ENCODE measurements at regions not wholly inside any gene's neighbourhood (a gene's known extent, or its start where the extent isn't known, plus 50 kb on each side); places are given as distances from the start of the nearest gene placed in this dataset.

GRCh38 chr21:33972539-33972938 lies 56.9 kb upstream of the ATP5PO start:
- DNase-seq (ENCODE audit: low spot score), result no peak
- no peak for TF ChIP-seq FOXA1 (IDR thresholded peaks at IDR 0.05)
- TF ChIP-seq GABPA (IDR thresholded peaks at IDR 0.05 in 1 of 2, conservative IDR thresholded peaks at IDR 0.05 in 1 of 2), result no peak
- no peak for TF ChIP-seq NR2F2 (IDR thresholded peaks at IDR 0.05)
- TF ChIP-seq RAD21 (IDR thresholded peaks at IDR 0.05), result no peak
- TF ChIP-seq FOXA2 (IDR thresholded peaks at IDR 0.05), result no peak
- no peak for TF ChIP-seq MAX (IDR thresholded peaks at IDR 0.05)
- TF ChIP-seq REST (IDR thresholded peaks at IDR 0.05), result no peak
- no peak overlapping the region for H3K4me3 ChIP-seq (ENCODE audit: low read depth in 1 of 3, low read length in 3 of 3)
- H3K27ac ChIP-seq (ENCODE audit: low read depth in 1 of 2, low read length in 2 of 2), result no peak overlapping the region
- no peaks in the 10 kb centered on the region for H3K27me3 ChIP-seq (ENCODE audit: control insufficient read depth in 4 of 4, insufficient read depth in 4 of 4, low read length in 3 of 4)
- H3K4me1 ChIP-seq (ENCODE audit: control insufficient read depth in 4 of 4, insufficient read depth in 4 of 4, low read length in 3 of 4), result peaks cover 0 to 13% (median 7%) of the 10 kb centered on the region in 4 donors
- H3K9ac ChIP-seq (ENCODE audit: low read depth in 1 of 2, low read length in 2 of 2), result no peak overlapping the region
- no peaks in the 10 kb centered on the region for H3K9me3 ChIP-seq (ENCODE audit: control insufficient read depth in 4 of 4, low read length in 3 of 4)
- WGBS, result 89% methylated on average over 5 of the region's 5 CpGs
- H3K36me3 ChIP-seq (ENCODE audit: control insufficient read depth in 4 of 4, insufficient read depth in 3 of 4, low read depth in 1 of 4, low read length in 3 of 4), result no peaks in the 10 kb centered on the region

- H3K36me3 ChIP-seq (ENCODE audit: control insufficient read depth in 4 of 4, insufficient read depth in 3 of 4, low read depth in 1 of 4, low read length in 3 of 4), result no peaks in the 10 kb centered on the region
- 79% methylated on average over 7 of the region's 7 CpGs for WGBS
- no peak for DNase-seq (ENCODE audit: low spot score)
- no peak overlapping the region for H3K4me3 ChIP-seq (ENCODE audit: low read depth in 1 of 3, low read length in 3 of 3)
- no peak overlapping the region for H3K9ac ChIP-seq (ENCODE audit: low read depth in 1 of 2, low read length in 2 of 2)
- H3K27me3 ChIP-seq (ENCODE audit: control insufficient read depth in 4 of 4, insufficient read depth in 4 of 4, low read length in 3 of 4), result no peaks in the 10 kb centered on the region
- H3K27ac ChIP-seq (ENCODE audit: low read depth in 1 of 2, low read length in 2 of 2), result no peak overlapping the region
- peaks cover 0 to 13% (median 7%) of the 10 kb centered on the region in 4 donors for H3K4me1 ChIP-seq (ENCODE audit: control insufficient read depth in 4 of 4, insufficient read depth in 4 of 4, low read length in 3 of 4)
- no peak for TF ChIP-seq TAF1 (conservative IDR thresholded peaks at IDR 0.05)
- TF ChIP-seq EGR1 (IDR thresholded peaks at IDR 0.05; ENCODE audit: low read depth in 2 of 2), result no peak
- no peak for TF ChIP-seq NR2F2 (IDR thresholded peaks at IDR 0.05)
- TF ChIP-seq FOXA1 (IDR thresholded peaks at IDR 0.05), result no peak
- no peak for TF ChIP-seq ATF3 (IDR thresholded peaks at IDR 0.05)
- H3K9me3 ChIP-seq (ENCODE audit: control insufficient read depth in 4 of 4, low read length in 3 of 4), result no peaks in the 10 kb centered on the region
Observed at GRCh38 chr21:33971492-33972013, 55.9 kb upstream of the ATP5PO start.

GRCh38 chr21:33969581-33969980 lies 54.0 kb upstream of the ATP5PO start:
- H3K27ac ChIP-seq (ENCODE audit: low read depth in 1 of 2, low read length in 2 of 2), result no peak overlapping the region
- no peaks in the 10 kb centered on the region for H3K9me3 ChIP-seq (ENCODE audit: control insufficient read depth in 4 of 4, low read length in 3 of 4)
- WGBS, result 56% methylated on average over 3 of the region's 3 CpGs
- no peak overlapping the region for H3K9ac ChIP-seq (ENCODE audit: low read depth in 1 of 2, low read length in 2 of 2)
- no peaks in the 10 kb centered on the region for H3K36me3 ChIP-seq (ENCODE audit: control insufficient read depth in 4 of 4, insufficient read depth in 3 of 4, low read depth in 1 of 4, low read length in 3 of 4)
- H3K4me1 ChIP-seq (ENCODE audit: control insufficient read depth in 4 of 4, insufficient read depth in 4 of 4, low read length in 3 of 4), result peaks cover 0 to 13% (median 7%) of the 10 kb centered on the region in 4 donors
- DNase-seq (ENCODE audit: low spot score), result no peak
- no peaks in the 10 kb centered on the region for H3K27me3 ChIP-seq (ENCODE audit: control insufficient read depth in 4 of 4, insufficient read depth in 4 of 4, low read length in 3 of 4)
- no peak overlapping the region for H3K4me3 ChIP-seq (ENCODE audit: low read depth in 1 of 3, low read length in 3 of 3)
- peak; percentile 36 to 44 for TF ChIP-seq HNF4A (conservative IDR thresholded peaks at IDR 0.05)
- TF ChIP-seq REST (IDR thresholded peaks at IDR 0.05), result no peak
- TF ChIP-seq JUND (IDR thresholded peaks at IDR 0.05), result no peak
- no peak for TF ChIP-seq GABPA (IDR thresholded peaks at IDR 0.05 in 1 of 2, conservative IDR thresholded peaks at IDR 0.05 in 1 of 2)

Data from liver (tissue), 7 donors.